Endothelial cell of umbilical vein (primary cell): ENCODE measurements at regions not wholly inside any gene's neighbourhood (a gene's known extent, or its start where the extent isn't known, plus 50 kb on each side); places are given as distances from the start of the nearest gene placed in this dataset.

ENCODE experiments used
- BruUV-seq: library from RNA; stranded (reverse); fragments of 400-500 nt; replicated peaks from 2 replicates; lab custom pipeline; 2021; lab: Mats Ljungman, UMichigan
- CTCF ChIA-PET: fragments of 300-600, 350-600 bp; sonication (Branson Sonifier 250); formaldehyde crosslinking; loops from one replicate; lab custom pipeline; 2021; ENCODE audit warnings: antibody characterized with exemption, inconsistent platforms; lab: Charles Lee
- POLR2A ChIA-PET: fragments of 300-600, 350-600 bp; sonication (Branson Sonifier 250); formaldehyde crosslinking; loops from one replicate; lab custom pipeline; 2021; ENCODE audit warnings: antibody characterized with exemption, inconsistent platforms; lab: Charles Lee
- DNase-seq: peaks from one replicate; pipeline ENCODE4 v3.0.0-alpha.2; 2011; ENCODE audit warnings: low read depth, low spot score
- FAIRE-seq: peaks from 2 replicates; lab custom pipeline; 2011; peaks lifted over from hg19 to GRCh38; lab: Jason Lieb, UNC
- H2AFZ ChIP-seq: 2 replicates; pipeline ENCODE4 v1.6.0; 2012; ENCODE audit warnings: low read depth, low read length, control low read depth, inconsistent platforms
- H3K27ac ChIP-seq: 2 replicates; pipeline ENCODE4 v1.5.1; 2011; ENCODE audit warnings: low read depth, mild to moderate bottlenecking, control low read depth, low read length, moderate library complexity; ENCODE audit not compliant: insufficient read depth
- H3K27me3 ChIP-seq, 2 experiments: 2 replicates each; pipeline versions ENCODE4 v1.6.0 to v1.6.1; 2011; ENCODE audit warnings: low read length in 2 of 2, mixed read lengths in 1 of 2; ENCODE audit not compliant: control insufficient read depth in 2 of 2, insufficient read depth in 2 of 2
- H3K36me3 ChIP-seq, 2 experiments: 2 replicates in 1 of 2; 3 replicates in 1 of 2; pipeline ENCODE4 v1.5.1; 2011; ENCODE audit warnings: low read length in 2 of 2, mild to moderate bottlenecking in 1 of 2, moderate library complexity in 1 of 2; ENCODE audit not compliant: control insufficient read depth in 2 of 2, insufficient read depth in 2 of 2; ENCODE audit errors: extremely low read depth in 1 of 2
- H3K4me1 ChIP-seq: 3 replicates; pipeline ENCODE4 v1.5.1; 2011; ENCODE audit warnings: mild to moderate bottlenecking, low read length; ENCODE audit not compliant: control insufficient read depth, insufficient read depth; ENCODE audit errors: extremely low read depth
- H3K4me2 ChIP-seq: 2 replicates; pipeline ENCODE4 v1.6.1; 2011; ENCODE audit warnings: low read length, control low read depth, mixed read lengths; ENCODE audit not compliant: insufficient read depth
- H3K4me3 ChIP-seq, 3 experiments: fragments of 200-600 bp in 1 of 3; sonication (generic), shearing (Covaris generic) in 1 of 3; replicated peaks in 1 of 3; 2 replicates each; pipeline ENCODE4 v1.5.1; 2011 to 2016; ENCODE audit warnings: control low read depth in 3 of 3, low read length in 3 of 3, mild to moderate bottlenecking in 2 of 3, inconsistent platforms in 1 of 3, low read depth in 1 of 3, moderate library complexity in 1 of 3; ENCODE audit not compliant: insufficient read depth in 1 of 3
- H3K79me2 ChIP-seq: 2 replicates; pipeline ENCODE4 v1.6.0; 2012; ENCODE audit warnings: low read length, inconsistent platforms; ENCODE audit not compliant: control insufficient read depth, insufficient read depth
- H3K9ac ChIP-seq: replicated peaks from 2 replicates; pipeline ENCODE3; 2011; ENCODE audit warnings: low read length, control low read depth; ENCODE audit not compliant: insufficient read depth; ENCODE audit errors: extremely low read depth
- H3K9me1 ChIP-seq: replicated peaks from 3 replicates; pipeline ENCODE4 v1.6.0; 2011; ENCODE audit warnings: mild to moderate bottlenecking, low read length; ENCODE audit not compliant: control insufficient read depth, insufficient read depth; ENCODE audit errors: extremely low read depth
- H3K9me3 ChIP-seq: replicated peaks from 2 replicates; pipeline ENCODE4 v1.5.1; 2012; ENCODE audit warnings: low read length, inconsistent platforms; ENCODE audit not compliant: control insufficient read depth, insufficient read depth
- H4K20me1 ChIP-seq: replicated peaks from 2 replicates; pipeline ENCODE3; 2011; ENCODE audit warnings: mild to moderate bottlenecking, low read length; ENCODE audit not compliant: control insufficient read depth, insufficient read depth; ENCODE audit errors: extremely low read depth
- CTCF ChIP-seq, 2 donors: IDR thresholded peaks; 1 replicate in 1 of 2; 2 replicates in 1 of 2; pipeline ENCODE4 v1.5.1; 2011; ENCODE audit warnings: low read length in 2 of 2, mild to moderate bottlenecking in 2 of 2, moderate library complexity in 2 of 2, control low read depth in 1 of 2, inconsistent platforms in 1 of 2, low read depth in 1 of 2; ENCODE audit not compliant: insufficient read depth in 1 of 2; ENCODE audit errors: extremely low read depth in 1 of 2
- EZH2 ChIP-seq: IDR thresholded peaks from 2 replicates; pipeline ENCODE4 v1.6.1; 2012; ENCODE audit warnings: borderline replicate concordance, low read depth, mild to moderate bottlenecking, moderate library complexity, low read length, inconsistent platforms; ENCODE audit not compliant: severe bottlenecking
- FOS ChIP-seq: IDR thresholded peaks from 2 replicates; pipeline ENCODE4 v1.6.1; 2011; ENCODE audit warnings: mild to moderate bottlenecking, low read length, moderate library complexity, borderline replicate concordance; ENCODE audit not compliant: insufficient read depth
- GATA2 ChIP-seq: IDR thresholded peaks from 2 replicates; pipeline ENCODE4 v1.7.0; 2011; ENCODE audit warnings: low read depth, mild to moderate bottlenecking, moderate library complexity, mixed read lengths, low read length; ENCODE audit not compliant: insufficient read length, insufficient read depth
- JUN ChIP-seq: IDR thresholded peaks from 2 replicates; pipeline ENCODE4 v1.6.1; 2011; ENCODE audit warnings: borderline replicate concordance, low read depth; ENCODE audit not compliant: insufficient read length, insufficient read depth
- MAX ChIP-seq: IDR thresholded peaks from 2 replicates; pipeline ENCODE4 v1.6.1; 2011; ENCODE audit not compliant: insufficient read depth, insufficient read length
- MYC ChIP-seq: IDR thresholded peaks from one replicate; pipeline ENCODE4 v1.6.1; 2011; ENCODE audit warnings: mild to moderate bottlenecking, low read depth, low read length
- POLR2A ChIP-seq: IDR thresholded peaks from 2 replicates; pipeline ENCODE4 v1.6.1; 2012; ENCODE audit warnings: low read depth, mild to moderate bottlenecking, control low read depth, low read length
- POLR2AphosphoS5 ChIP-seq: IDR thresholded peaks from 2 replicates; pipeline ENCODE4 v1.6.1; 2012; ENCODE audit warnings: low read depth, mild to moderate bottlenecking, control low read depth, low read length, moderate library complexity; ENCODE audit not compliant: insufficient read depth
- dilution Hi-C: fragments of 300-500 bp; cut with MboI; formaldehyde crosslinking; loops from one replicate; pipeline ENCODE4 v1.15.0; 2019; ENCODE audit warnings: low sequenced_read_pairs; ENCODE audit not compliant: extremely low pct_ligation_motif_present
- intact Hi-C: fragments of 100-400 bp; cut with micrococcal nuclease; formaldehyde crosslinking; loops from one replicate; pipeline ENCODE4 v1.10.0; 2022

GRCh38 chr18:66760559-66760958 is 156.7 kb upstream of the CDH19 start:
- no peaks in the 10 kb centered on the region for H3K9me1 ChIP-seq
- H3K9ac ChIP-seq = no peak overlapping the region
- no peaks in the 10 kb centered on the region for H3K4me1 ChIP-seq
- no peaks in the 10 kb centered on the region for H4K20me1 ChIP-seq
- H2AFZ ChIP-seq = no peak overlapping the region
- H3K36me3 ChIP-seq = no peaks in the 10 kb centered on the region
- dilution Hi-C loops (no loop called here), intact Hi-C loops (no loop called here)
- no peaks in the 10 kb centered on the region for H3K79me2 ChIP-seq
- DNase-seq (no peak), FAIRE-seq (no peak)
- ChIA-PET CTCF (no interaction called here), POLR2A (no interaction called here)
- no peak overlapping the region for H3K4me2 ChIP-seq
- H3K9me3 ChIP-seq = no peaks in the 10 kb centered on the region
- TF ChIP-seq MYC = no peak
- no peak for TF ChIP-seq EZH2
- TF ChIP-seq JUN = no peak
- no peak for TF ChIP-seq MAX
- TF ChIP-seq FOS = no peak
- no peak for TF ChIP-seq POLR2AphosphoS5
- no peak for TF ChIP-seq CTCF (IDR thresholded peaks at IDR 0.05; ENCODE audit: extremely low read depth in 1 of 2, insufficient read depth in 1 of 2, low read depth in 1 of 2, low read length in 2 of 2)
- no peak for TF ChIP-seq GATA2
- TF ChIP-seq POLR2A = no peak
- H3K27me3 ChIP-seq = no peaks in the 10 kb centered on the region
- BruUV-seq = no TSS peak
- H3K4me3 ChIP-seq = no peak overlapping the region
- H3K27ac ChIP-seq = no peak overlapping the region
